H1 (cell line): ENCODE measurements at regions not wholly inside any gene's neighbourhood (a gene's known extent, or its start where the extent isn't known, plus 50 kb on each side); places are given as distances from the start of the nearest gene placed in this dataset.
A peak's percentile ranks its signal among the peaks of the same experiment; 100 is the strongest.
"Not testable (repeated sequence)": the region's sequence is repeated elsewhere in the genome, so short reads cannot be mapped to it uniquely, and the experiment has no call there.

Experiments used
- CTCF ChIA-PET: fragments of 300-600 bp; sonication (Branson Sonifier 250); formaldehyde crosslinking; loops from one replicate; lab custom pipeline; 2021; ENCODE audit not compliant: partially characterized antibody; lab: Charles Lee
- POLR2A ChIA-PET: fragments of 300-600 bp; sonication (Branson Sonifier 250); formaldehyde crosslinking; loops from one replicate; lab custom pipeline; 2021; ENCODE audit warnings: inconsistent platforms; ENCODE audit not compliant: partially characterized antibody; lab: Charles Lee
- DNase-seq, 2 experiments: peaks; one replicate each; pipeline versions ENCODE4 v3.0.0 to v3.0.0-alpha.2; 2010 to 2022; ENCODE audit warnings: low spot score in 2 of 2, low read depth in 1 of 2, mixed read lengths in 1 of 2
- FAIRE-seq: peaks from 2 replicates; lab custom pipeline; 2011; peaks lifted over from hg19 to GRCh38; lab: Jason Lieb, UNC
- H2AFZ ChIP-seq: 2 replicates; pipeline ENCODE4 v1.8.1; 2012; ENCODE audit warnings: low read length, inconsistent platforms
- H2AK5ac ChIP-seq: 2 replicates; pipeline ENCODE4 v1.6.1; 2013; ENCODE audit warnings: low read depth, low read length
- H2BK120ac ChIP-seq: replicated peaks from 2 replicates; pipeline ENCODE3; 2013; ENCODE audit warnings: low read depth, low read length, inconsistent platforms
- H2BK12ac ChIP-seq: 2 replicates; pipeline ENCODE4 v1.6.1; 2013; ENCODE audit warnings: low read depth, low read length
- H2BK15ac ChIP-seq: 2 replicates; pipeline ENCODE4 v1.6.1; 2013; ENCODE audit warnings: low read length
- H2BK20ac ChIP-seq: 2 replicates; pipeline ENCODE4 v1.6.1; 2013; ENCODE audit warnings: low read length
- H2BK5ac ChIP-seq: 2 replicates; pipeline ENCODE4 v1.6.1; 2013; ENCODE audit warnings: low read depth, low read length
- H3K14ac ChIP-seq: 2 replicates; pipeline ENCODE4 v1.6.1; 2013; ENCODE audit warnings: inconsistent platforms; ENCODE audit not compliant: insufficient read length
- H3K18ac ChIP-seq: 2 replicates; pipeline ENCODE4 v1.6.1; 2013; ENCODE audit warnings: low read length; ENCODE audit errors: extremely low read depth
- H3K23ac ChIP-seq: 2 replicates; pipeline ENCODE4 v1.6.1; 2013; ENCODE audit warnings: inconsistent platforms; ENCODE audit not compliant: insufficient read length
- H3K23me2 ChIP-seq: 2 replicates; pipeline ENCODE4 v1.6.1; 2013; ENCODE audit warnings: low read depth, low read length
- H3K27ac ChIP-seq: 2 replicates; pipeline ENCODE4 v1.6.1; 2011; ENCODE audit warnings: low read depth, low read length, inconsistent platforms
- H3K27me3 ChIP-seq, 4 experiments: replicated peaks in 1 of 4; 1 replicate in 1 of 4; 2 replicates in 3 of 4; pipeline versions ENCODE4 v1.6.1 to v1.8.1; 2011 to 2013; ENCODE audit warnings: low read length in 3 of 4, mild to moderate bottlenecking in 3 of 4, inconsistent platforms in 2 of 4, mixed read lengths in 2 of 4, moderate library complexity in 1 of 4; ENCODE audit not compliant: control insufficient read depth in 3 of 4, insufficient read depth in 3 of 4; ENCODE audit errors: extremely low read depth in 1 of 4
- H3K36me3 ChIP-seq, 4 experiments: 2 replicates each; pipeline versions ENCODE4 v1.6.1 to v1.8.1; 2011 to 2013; ENCODE audit warnings: mild to moderate bottlenecking in 4 of 4, low read length in 3 of 4, moderate library complexity in 2 of 4, control low read depth in 1 of 4, inconsistent platforms in 1 of 4; ENCODE audit not compliant: insufficient read depth in 4 of 4, control insufficient read depth in 2 of 4
- H3K4ac ChIP-seq: replicated peaks from 2 replicates; pipeline ENCODE3; 2013; ENCODE audit warnings: low read length, low read depth, mixed read lengths, inconsistent platforms; ENCODE audit not compliant: insufficient read length
- H3K4me1 ChIP-seq, 4 experiments: replicated peaks in 1 of 4; 1 replicate in 1 of 4; 2 replicates in 3 of 4; pipeline versions ENCODE4 v1.6.1 to v1.8.1; 2011 to 2013; ENCODE audit warnings: low read length in 3 of 4, inconsistent platforms in 2 of 4, mixed read lengths in 1 of 4; ENCODE audit not compliant: insufficient read depth in 4 of 4, control insufficient read depth in 3 of 4
- H3K4me2 ChIP-seq, 2 experiments: 2 replicates each; pipeline versions ENCODE4 v1.6.1 to v1.8.1; 2011 to 2013; ENCODE audit warnings: low read depth in 2 of 2, low read length in 2 of 2, control low read depth in 1 of 2, inconsistent platforms in 1 of 2, mild to moderate bottlenecking in 1 of 2; ENCODE audit not compliant: insufficient read depth in 1 of 2
- H3K4me3 ChIP-seq, 4 experiments: fragments of 200-600, 300-600 bp in 1 of 4; sonication (generic), shearing (Covaris generic), sonication (Bioruptor Twin) in 1 of 4; 2 replicates each; pipeline versions ENCODE4 v1.5.1 to v1.8.1; 2011 to 2016; ENCODE audit warnings: low read length in 4 of 4, low read depth in 3 of 4, control low read depth in 2 of 4, inconsistent platforms in 2 of 4, mild to moderate bottlenecking in 2 of 4, mixed read lengths in 1 of 4, moderate library complexity in 1 of 4; ENCODE audit not compliant: insufficient read depth in 2 of 4; ENCODE audit errors: extremely low read depth in 1 of 4
- H3K56ac ChIP-seq: replicated peaks from 2 replicates; pipeline ENCODE3; 2013; ENCODE audit warnings: low read depth, mild to moderate bottlenecking, mixed read lengths, low read length, inconsistent platforms; ENCODE audit not compliant: insufficient read length
- H3K79me1 ChIP-seq: 2 replicates; pipeline ENCODE4 v1.6.1; 2013; ENCODE audit warnings: low read depth, low read length, control low read depth
- H3K79me2 ChIP-seq, 2 experiments: 2 replicates each; pipeline versions ENCODE4 v1.6.1 to v1.8.1; 2012 to 2013; ENCODE audit warnings: low read length in 2 of 2, mild to moderate bottlenecking in 2 of 2, inconsistent platforms in 1 of 2; ENCODE audit not compliant: insufficient read depth in 2 of 2, control insufficient read depth in 1 of 2
- H3K9ac ChIP-seq, 4 experiments: replicated peaks in 1 of 4; 1 replicate in 1 of 4; 2 replicates in 3 of 4; pipeline versions ENCODE4 v1.6.1 to v1.8.1; 2011 to 2013; ENCODE audit warnings: low read depth in 3 of 4, low read length in 3 of 4, control low read depth in 2 of 4, mild to moderate bottlenecking in 2 of 4, moderate library complexity in 2 of 4, inconsistent platforms in 1 of 4; ENCODE audit errors: extremely low read depth in 1 of 4
- H3K9me3 ChIP-seq, 2 experiments: 2 replicates each; pipeline versions ENCODE4 v1.6.1 to v1.8.1; 2012 to 2013; ENCODE audit warnings: mild to moderate bottlenecking in 2 of 2, moderate library complexity in 2 of 2, control low read depth in 1 of 2, inconsistent platforms in 1 of 2, low read depth in 1 of 2, low read length in 1 of 2, mixed read lengths in 1 of 2; ENCODE audit not compliant: insufficient read depth in 2 of 2
- H4K20me1 ChIP-seq, 2 experiments: replicated peaks in 1 of 2; 2 replicates each; pipeline versions ENCODE3 to v1.8.1; 2011 to 2013; ENCODE audit warnings: inconsistent platforms in 2 of 2, low read length in 2 of 2, mild to moderate bottlenecking in 1 of 2; ENCODE audit not compliant: insufficient read depth in 2 of 2, control insufficient read depth in 1 of 2
- H4K5ac ChIP-seq: 2 replicates; pipeline ENCODE4 v1.6.1; 2013; ENCODE audit warnings: low read length, low read depth, mixed read lengths, inconsistent platforms; ENCODE audit not compliant: insufficient read length
- H4K8ac ChIP-seq: 2 replicates; pipeline ENCODE4 v1.8.0; 2013; ENCODE audit warnings: mild to moderate bottlenecking, moderate library complexity, low read length, inconsistent platforms; ENCODE audit not compliant: insufficient read depth; ENCODE audit errors: extremely low read depth
- H4K91ac ChIP-seq: replicated peaks from 2 replicates; pipeline ENCODE3; 2013; ENCODE audit warnings: low read length, mixed read lengths, inconsistent platforms; ENCODE audit not compliant: insufficient read length
- CTCF ChIP-seq, 3 experiments: IDR thresholded peaks; 1 replicate in 2 of 3; 2 replicates in 1 of 3; pipeline versions ENCODE4 v1.5.1 to v1.6.1; 2011; ENCODE audit warnings: low read length in 3 of 3, mild to moderate bottlenecking in 3 of 3, inconsistent platforms in 2 of 3, low read depth in 1 of 3, moderate library complexity in 1 of 3; ENCODE audit not compliant: insufficient read depth in 1 of 3; ENCODE audit errors: control extremely low read depth in 1 of 3
- RAD21 ChIP-seq, 2 experiments: IDR thresholded peaks in 1 of 2; conservative IDR thresholded peaks in 1 of 2; 2 replicates each; pipeline ENCODE4 v1.6.1; 2011; ENCODE audit warnings: low read depth in 2 of 2, low read length in 2 of 2, improper control_type of control experiment in 1 of 2, inconsistent platforms in 1 of 2, mild to moderate bottlenecking in 1 of 2, moderate library complexity in 1 of 2
- WGBS, 2 experiments: shearing (Covaris generic) in 1 of 2; methylation state at CpG; one replicate each; pipeline versions ENCODE4 v1.1.6 to v1.1.7; 2013 to 2015; ENCODE audit warnings: low lambda C conversion rate in 2 of 2, mixed read lengths in 2 of 2, inconsistent platforms in 1 of 2, low coverage in 1 of 2, missing lambda C conversion rate in 1 of 2; ENCODE audit not compliant: insufficient replicate concordance in 2 of 2, insufficient coverage in 1 of 2, insufficient read length in 1 of 2; ENCODE audit errors: extremely low coverage in 1 of 2, missing lambda C conversion rate in 1 of 2; 5-methylcytosine and 5-hydroxymethylcytosine counted together

DNA sequence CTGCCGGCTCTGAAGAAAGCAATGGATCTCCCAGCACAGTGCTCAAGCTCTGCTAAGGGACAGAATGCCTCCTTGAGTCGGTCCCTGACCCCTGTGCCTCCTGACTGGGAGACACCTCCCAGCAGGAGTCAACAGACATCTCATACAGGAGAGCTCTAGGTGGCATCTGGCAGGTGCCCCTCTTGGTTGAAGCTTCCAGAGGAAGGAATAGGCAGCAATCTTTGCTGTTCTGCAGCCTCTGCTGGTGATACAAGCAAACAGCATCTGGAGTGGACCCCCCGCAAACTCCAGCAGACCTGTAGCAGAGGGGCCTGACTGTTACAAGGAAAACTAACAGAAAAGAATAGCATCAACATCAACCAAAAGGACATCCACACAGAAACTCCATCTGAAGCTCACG, 123.9 kb upstream of the GCFC2 start:
- peak; percentile 48 for FAIRE-seq
- CTCF ChIA-PET: interaction anchor here (0.6 to 2.4 kb wide), 20 partner anchors 11 to 408 kb away, joined by 3 to 19 read pairs (median 4); no protein-coding TSS in a partner anchor

More for the DNA sequence above, 123.9 kb upstream of the GCFC2 start:
- H4K91ac ChIP-seq, H2AK5ac ChIP-seq, H3K4me1 ChIP-seq, H3K23me2 ChIP-seq, H3K27me3 ChIP-seq, H3K79me1 ChIP-seq, H3K56ac ChIP-seq, H3K36me3 ChIP-seq, H3K4ac ChIP-seq, H3K27ac ChIP-seq, H3K23ac ChIP-seq, H2BK20ac ChIP-seq, H3K4me2 ChIP-seq, H2BK5ac ChIP-seq, H3K9ac ChIP-seq, H4K20me1 ChIP-seq, H2BK15ac ChIP-seq, H3K9me3 ChIP-seq, H3K18ac ChIP-seq, H2BK120ac ChIP-seq, H4K8ac ChIP-seq, H3K79me2 ChIP-seq, H4K5ac ChIP-seq, POLR2A ChIA-PET, H3K4me3 ChIP-seq, H3K14ac ChIP-seq, H2AFZ ChIP-seq, H2BK12ac ChIP-seq: not testable (repeated sequence)
- peak in 1 of 2 experiments; percentile 50 for DNase-seq
- TF ChIP-seq CTCF (IDR thresholded peaks at IDR 0.05; ENCODE audit: control extremely low read depth in 1 of 3, insufficient read depth in 1 of 3, low read depth in 1 of 3, low read length in 3 of 3) (peak; percentile 17 to 47 (median 38)), RAD21 (IDR thresholded peaks at IDR 0.05 in 1 of 2, conservative IDR thresholded peaks at IDR 0.05 in 1 of 2; ENCODE audit: low read depth in 2 of 2, low read length in 2 of 2) (peak; percentile 44 to 60; a peak in 3 of 4 replicates)
- 79% methylated on average over 4 of the region's 4 CpGs; no CpG with 5 or more reads in 1 of the 2 experiments for WGBS, 2 experiments
